CD4-positive, CD25-positive, alpha-beta regulatory T cell (primary cell): ENCODE measurements at regions not wholly inside any gene's neighbourhood (a gene's known extent, or its start where the extent isn't known, plus 50 kb on each side); places are given as distances from the start of the nearest gene placed in this dataset.

ENCODE experiments used
- ATAC-seq, 2 donors: fragments of 150-1000 bp; cut with Tn5 transposase; one replicate each; pipeline ENCODE4 v1.10.0; 2021; ENCODE audit warnings: low read depth in 2 of 2, moderate number of reproducible peaks in 2 of 2, moderate library complexity in 1 of 2
- DNase-seq, 3 donors: peaks; one replicate each; pipeline versions ENCODE4 v3.0.0 to v3.0.0-alpha.2; 2012 to 2022; ENCODE audit warnings: mixed read lengths in 1 of 3
- H3K27ac ChIP-seq: one replicate; pipeline ENCODE4 v1.7.0; 2013; ENCODE audit warnings: mild to moderate bottlenecking, low read length; ENCODE audit not compliant: insufficient read depth, poor library complexity, severe bottlenecking
- H3K27me3 ChIP-seq: one replicate; pipeline ENCODE4 v1.7.0; 2013; ENCODE audit warnings: low read length; ENCODE audit not compliant: control insufficient read depth, insufficient read depth
- H3K36me3 ChIP-seq: one replicate; pipeline ENCODE4 v1.7.0; 2013; ENCODE audit warnings: mild to moderate bottlenecking, low read length, moderate library complexity; ENCODE audit not compliant: control insufficient read depth, insufficient read depth
- H3K4me1 ChIP-seq: 2 replicates; pipeline ENCODE4 v1.7.0; 2013; ENCODE audit warnings: mild to moderate bottlenecking, low read length; ENCODE audit not compliant: insufficient read depth, control insufficient read depth, poor library complexity, severe bottlenecking
- H3K4me3 ChIP-seq: one replicate; pipeline ENCODE4 v1.7.0; 2013; ENCODE audit warnings: low read depth, mild to moderate bottlenecking, low read length, moderate library complexity
- H3K9me3 ChIP-seq, 2 experiments: 1 replicate in 1 of 2; 2 replicates in 1 of 2; pipeline ENCODE4 v1.7.0; 2013; ENCODE audit warnings: low read length in 2 of 2, mild to moderate bottlenecking in 1 of 2, moderate library complexity in 1 of 2; ENCODE audit not compliant: control insufficient read depth in 2 of 2
- H3K27ac Mint-ChIP-seq, 3 donors: one replicate each; pipeline ENCODE4 v1.8.0; 2020 to 2022; ENCODE audit warnings: mild to moderate bottlenecking in 3 of 3, mixed read lengths in 3 of 3, moderate library complexity in 2 of 3
- H3K27me3 Mint-ChIP-seq: one replicate; pipeline ENCODE4 v1.8.0; 2022; ENCODE audit warnings: mild to moderate bottlenecking, mixed read lengths
- H3K36me3 Mint-ChIP-seq: one replicate; pipeline ENCODE4 v1.8.0; 2020; ENCODE audit warnings: mixed read lengths
- H3K4me1 Mint-ChIP-seq, 4 donors: one replicate each; pipeline ENCODE4 v1.8.0; 2020 to 2022; ENCODE audit warnings: mixed read lengths in 4 of 4, mild to moderate bottlenecking in 1 of 4
- H3K4me3 Mint-ChIP-seq, 4 donors: one replicate each; pipeline ENCODE4 v1.8.0; 2020 to 2022; ENCODE audit warnings: mild to moderate bottlenecking in 4 of 4, mixed read lengths in 4 of 4, moderate library complexity in 3 of 4
- H3K9me3 Mint-ChIP-seq, 7 donors: one replicate each; pipeline ENCODE4 v1.8.0; 2020 to 2022; ENCODE audit warnings: mixed read lengths in 7 of 7, mild to moderate bottlenecking in 3 of 7, moderate library complexity in 2 of 7

DNA sequence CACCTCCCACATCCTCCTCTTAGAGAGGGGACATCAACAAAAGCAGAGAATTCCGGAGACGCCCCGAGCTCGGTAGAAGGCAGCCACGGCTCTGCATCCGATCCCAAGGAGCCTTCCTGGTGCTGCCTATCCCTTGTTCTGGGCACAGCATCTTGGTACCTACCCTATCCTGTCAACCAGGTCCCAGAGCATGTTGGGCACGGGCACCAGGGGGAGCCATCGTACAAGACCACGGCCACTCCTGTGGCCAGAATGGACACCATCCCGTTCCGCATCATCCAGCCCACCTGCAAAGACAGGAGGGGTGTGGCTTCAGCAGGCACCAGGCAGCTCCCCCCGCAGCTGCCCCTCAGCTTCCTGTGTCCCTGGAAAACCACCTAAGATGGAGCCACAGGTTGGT, 62.7 kb upstream of the ZNF354A start:
- no peak for DNase-seq
- no peak for ATAC-seq
- no peaks in the 10 kb centered on the region for H3K27me3 ChIP-seq
- no peaks in the 10 kb centered on the region for H3K4me1 Mint-ChIP-seq
- no peaks in the 10 kb centered on the region for H3K27me3 Mint-ChIP-seq
- no peak overlapping the region for H3K4me3 Mint-ChIP-seq
- H3K27ac Mint-ChIP-seq = no peak overlapping the region
- peaks cover 4% of the 10 kb centered on the region for H3K36me3 Mint-ChIP-seq
- H3K4me1 ChIP-seq = no peaks in the 10 kb centered on the region
- H3K9me3 ChIP-seq = no peaks in the 10 kb centered on the region
- no peak overlapping the region for H3K4me3 ChIP-seq
- H3K27ac ChIP-seq = no peak overlapping the region
- no peaks in the 10 kb centered on the region for H3K36me3 ChIP-seq
- H3K9me3 Mint-ChIP-seq = peaks cover 0 to 3% (median 0%) of the 10 kb centered on the region in 7 donors

DNA sequence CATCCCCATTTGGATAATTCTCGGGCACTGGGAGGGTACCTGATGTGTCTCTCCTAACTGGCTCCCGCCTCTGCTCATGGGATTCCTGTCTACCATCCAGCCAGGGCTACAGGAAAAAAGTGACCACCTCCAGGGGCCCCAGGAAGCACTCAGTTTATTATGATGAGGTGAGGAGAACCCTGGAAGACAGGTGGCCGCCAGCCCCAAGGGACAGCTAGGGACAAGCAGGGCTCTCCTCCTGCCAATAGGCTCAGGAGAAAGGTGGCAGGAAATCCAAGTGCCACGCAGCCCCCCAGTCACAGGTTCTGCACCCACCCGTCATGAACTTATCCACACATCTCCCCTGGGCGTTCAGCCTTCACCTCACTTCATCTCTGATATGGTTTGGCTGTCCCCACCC, 61.5 kb upstream of the ZNF354A start:
- Histone ChIP-seq H3K27me3 (no peaks in the 10 kb centered on the region), H3K4me1 (no peaks in the 10 kb centered on the region), H3K9me3 (no peaks in the 10 kb centered on the region), H3K4me3 (no peak overlapping the region), H3K36me3 (no peaks in the 10 kb centered on the region), H3K27ac (no peak overlapping the region)
- Mint-ChIP-seq H3K9me3 (peaks cover 0 to 3% (median 0%) of the 10 kb centered on the region in 7 donors), H3K27ac (no peak overlapping the region), H3K36me3 (no peaks in the 10 kb centered on the region), H3K27me3 (no peaks in the 10 kb centered on the region), H3K4me1 (no peaks in the 10 kb centered on the region), H3K4me3 (no peak overlapping the region)
- ATAC-seq = no peak
- DNase-seq = no peak

DNA sequence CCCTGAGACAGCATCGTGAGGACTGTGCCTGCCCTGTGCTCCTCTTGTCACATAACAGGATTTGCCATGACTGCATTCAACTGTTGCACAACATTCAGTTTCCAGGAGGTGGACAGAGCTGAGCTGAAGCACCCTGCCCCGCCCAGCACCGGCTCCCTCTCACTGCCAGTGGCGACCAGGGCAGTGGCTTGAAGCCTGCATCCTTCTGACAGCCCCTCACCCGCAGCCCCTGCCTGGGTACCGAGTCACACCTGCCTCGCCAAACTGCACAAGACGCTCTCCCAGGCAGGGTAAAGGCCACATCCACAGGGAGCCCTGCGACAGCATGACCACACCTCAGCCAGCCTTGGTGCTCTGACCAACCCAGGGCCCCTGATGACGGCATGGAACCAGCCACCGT, 59.9 kb upstream of the ZNF354A start:
- no peak for ATAC-seq
- Histone ChIP-seq H3K9me3 (no peaks in the 10 kb centered on the region), H3K27ac (no peak overlapping the region), H3K36me3 (no peaks in the 10 kb centered on the region), H3K27me3 (no peaks in the 10 kb centered on the region), H3K4me1 (no peaks in the 10 kb centered on the region), H3K4me3 (no peak overlapping the region)
- Mint-ChIP-seq H3K9me3 (peaks cover 0 to 3% (median 0%) of the 10 kb centered on the region in 7 donors), H3K27me3 (peaks cover 4% of the 10 kb centered on the region), H3K27ac (no peak overlapping the region), H3K4me3 (no peak overlapping the region), H3K36me3 (no peaks in the 10 kb centered on the region), H3K4me1 (no peaks in the 10 kb centered on the region)
- no peak for DNase-seq

GRCh38 chr5:178788381-178789085, 58.1 kb upstream of the ZNF354A start:
- no peak for ATAC-seq
- no peaks in the 10 kb centered on the region for H3K36me3 Mint-ChIP-seq

DNA sequence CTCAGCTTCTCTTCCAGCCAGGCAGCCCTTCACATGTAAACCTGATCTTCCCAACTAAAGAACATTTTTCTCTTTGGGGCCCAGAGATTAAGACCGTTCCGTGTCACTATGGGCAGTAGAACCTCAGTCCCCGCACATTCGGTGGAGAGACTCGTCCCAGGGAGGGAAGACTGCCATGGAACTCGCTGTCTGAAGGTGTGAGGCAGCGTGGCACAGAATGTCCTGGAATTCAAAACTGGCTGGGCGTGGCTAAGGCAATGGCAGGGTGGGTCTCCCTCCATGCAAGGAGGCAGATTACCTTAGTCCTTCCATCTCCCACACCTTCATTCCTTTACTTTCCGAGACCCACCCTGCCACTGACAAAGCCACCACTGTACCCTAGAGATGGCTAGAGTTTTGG, 57.4 kb upstream of the ZNF354A start:
- ATAC-seq (no peak), DNase-seq (no peak)
- Mint-ChIP-seq H3K27me3 (peaks cover 4% of the 10 kb centered on the region), H3K36me3 (no peaks in the 10 kb centered on the region), H3K4me1 (no peaks in the 10 kb centered on the region), H3K9me3 (peaks cover 0 to 5% (median 0%) of the 10 kb centered on the region in 7 donors), H3K27ac (no peak overlapping the region), H3K4me3 (no peak overlapping the region)
- Histone ChIP-seq H3K36me3 (no peaks in the 10 kb centered on the region), H3K4me3 (no peak overlapping the region), H3K27me3 (no peaks in the 10 kb centered on the region), H3K9me3 (no peaks in the 10 kb centered on the region), H3K4me1 (no peaks in the 10 kb centered on the region), H3K27ac (no peak overlapping the region)

More at GRCh38 chr5:178788381-178789085, 58.1 kb upstream of the ZNF354A start:
- Mint-ChIP-seq H3K27me3 (peaks cover 4% of the 10 kb centered on the region), H3K27ac (no peak overlapping the region), H3K9me3 (peaks cover 0 to 3% (median 0%) of the 10 kb centered on the region in 7 donors), H3K4me3 (no peak overlapping the region), H3K4me1 (no peaks in the 10 kb centered on the region)
- DNase-seq = no peak
- H3K4me1 ChIP-seq = no peaks in the 10 kb centered on the region
- no peaks in the 10 kb centered on the region for H3K36me3 ChIP-seq
- H3K27me3 ChIP-seq = no peaks in the 10 kb centered on the region
- no peak overlapping the region for H3K4me3 ChIP-seq
- H3K27ac ChIP-seq = no peak overlapping the region
- no peaks in the 10 kb centered on the region for H3K9me3 ChIP-seq

- ATAC-seq (no peak), DNase-seq (no peak)
- peaks cover 0 to 3% (median 0%) of the 10 kb centered on the region in 7 donors for H3K9me3 Mint-ChIP-seq
- no peak overlapping the region for H3K27ac Mint-ChIP-seq
- H3K4me1 Mint-ChIP-seq = no peaks in the 10 kb centered on the region
- Histone ChIP-seq H3K9me3 (no peaks in the 10 kb centered on the region), H3K36me3 (no peaks in the 10 kb centered on the region), H3K27me3 (no peaks in the 10 kb centered on the region), H3K4me1 (no peaks in the 10 kb centered on the region), H3K4me3 (no peak overlapping the region), H3K27ac (no peak overlapping the region)
- H3K36me3 Mint-ChIP-seq = no peaks in the 10 kb centered on the region
- H3K4me3 Mint-ChIP-seq = no peak overlapping the region
- peaks cover 4% of the 10 kb centered on the region for H3K27me3 Mint-ChIP-seq
Measured at GRCh38 chr5:178786859-178787499, 56.5 kb upstream of the ZNF354A start.

DNA sequence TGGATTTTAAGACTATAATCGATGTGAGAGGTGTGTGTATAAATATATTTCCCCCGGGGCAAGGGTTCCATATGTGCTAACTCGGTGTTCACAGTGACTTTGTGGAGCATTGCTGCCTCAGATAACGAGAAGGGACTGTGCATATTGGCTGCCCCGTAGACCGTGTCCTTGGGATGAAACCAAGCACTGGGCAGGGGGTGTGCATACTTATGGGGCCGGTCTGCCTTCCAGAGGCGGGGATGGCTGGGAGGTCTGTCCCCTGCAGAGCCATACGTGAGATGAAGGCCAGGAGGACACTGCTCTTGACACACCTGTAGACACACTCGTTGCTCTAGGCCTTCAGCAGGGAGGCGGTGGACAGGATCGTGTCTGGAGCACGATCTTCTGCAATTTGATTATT, 56.0 kb upstream of the ZNF354A start:
- Histone ChIP-seq H3K36me3 (no peaks in the 10 kb centered on the region), H3K4me3 (no peak overlapping the region), H3K9me3 (no peaks in the 10 kb centered on the region), H3K4me1 (no peaks in the 10 kb centered on the region), H3K27me3 (no peaks in the 10 kb centered on the region), H3K27ac (no peak overlapping the region)
- H3K27me3 Mint-ChIP-seq = peaks cover 4% of the 10 kb centered on the region
- DNase-seq = no peak
- no peak for ATAC-seq
- H3K4me3 Mint-ChIP-seq = no peak overlapping the region
- peaks cover 0 to 3% (median 0%) of the 10 kb centered on the region in 7 donors for H3K9me3 Mint-ChIP-seq
- no peaks in the 10 kb centered on the region for H3K36me3 Mint-ChIP-seq
- H3K4me1 Mint-ChIP-seq = no peaks in the 10 kb centered on the region
- no peak overlapping the region for H3K27ac Mint-ChIP-seq

DNA sequence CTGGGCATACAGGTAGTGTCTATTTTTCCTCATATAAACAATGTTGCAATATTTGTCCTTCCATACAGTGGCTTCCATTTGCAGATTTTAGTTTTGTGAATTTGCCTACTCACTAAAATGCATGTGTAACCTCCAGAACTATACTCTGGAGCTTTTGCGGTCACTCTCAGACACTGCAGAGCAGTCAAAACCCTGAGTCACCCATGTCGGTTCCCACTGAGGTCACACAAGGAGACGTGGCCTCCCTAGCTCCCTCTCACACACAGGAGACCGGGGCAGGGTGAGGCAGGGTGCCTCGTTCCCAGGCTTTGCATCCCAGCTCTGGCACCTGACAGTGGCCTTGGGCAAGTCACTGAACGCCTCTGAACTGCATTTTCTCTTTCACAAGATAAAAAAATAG, 55.5 kb upstream of the ZNF354A start:
- H3K4me3 Mint-ChIP-seq = no peak overlapping the region
- no peaks in the 10 kb centered on the region for H3K4me1 Mint-ChIP-seq
- no peak overlapping the region for H3K27ac Mint-ChIP-seq
- Histone ChIP-seq H3K27me3 (no peaks in the 10 kb centered on the region), H3K27ac (no peak overlapping the region), H3K36me3 (no peaks in the 10 kb centered on the region), H3K4me1 (no peaks in the 10 kb centered on the region), H3K4me3 (no peak overlapping the region), H3K9me3 (no peaks in the 10 kb centered on the region)
- no peaks in the 10 kb centered on the region for H3K36me3 Mint-ChIP-seq
- peaks cover 4% of the 10 kb centered on the region for H3K27me3 Mint-ChIP-seq
- DNase-seq (no peak), ATAC-seq (no peak)
- H3K9me3 Mint-ChIP-seq = peaks cover 0 to 3% (median 0%) of the 10 kb centered on the region in 7 donors
